ENCODE measurements at regions not wholly inside any gene's neighbourhood (a gene's known extent, or its start where the extent isn't known, plus 50 kb on each side); places are given as distances from the start of the nearest gene placed in this dataset.

DNA sequence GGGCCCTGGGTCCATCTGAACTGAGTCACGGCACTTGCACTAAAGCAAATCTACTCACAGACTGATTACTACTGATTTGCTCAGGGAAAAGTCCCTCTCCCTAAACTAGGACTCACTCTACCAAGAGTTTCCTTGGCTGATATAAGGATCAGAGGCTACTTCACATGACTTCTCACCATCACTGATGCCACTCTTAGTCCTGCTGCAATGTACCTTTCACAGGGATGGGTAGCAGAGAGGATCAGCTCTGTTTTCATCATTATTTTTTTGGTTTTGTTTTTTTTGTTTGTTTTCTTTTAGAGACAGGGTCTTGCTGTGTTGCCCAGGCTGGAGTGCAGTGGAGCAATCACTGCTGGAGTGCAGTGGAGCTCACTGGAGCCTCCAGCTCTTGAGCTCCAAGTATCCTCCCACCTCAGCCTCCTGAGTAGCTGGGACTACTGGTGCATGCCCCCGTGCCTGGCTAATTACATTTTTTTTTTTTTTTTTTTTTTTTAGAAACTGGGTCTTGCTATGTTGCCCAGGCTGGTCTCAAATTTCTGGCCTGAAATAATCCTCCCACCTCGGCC, 200.6 kb downstream of the JCAD start:
- in situ Hi-C loops (cut with HindIII; ENCODE audit: low sequenced_read_pairs), result no loop called here

DNA sequence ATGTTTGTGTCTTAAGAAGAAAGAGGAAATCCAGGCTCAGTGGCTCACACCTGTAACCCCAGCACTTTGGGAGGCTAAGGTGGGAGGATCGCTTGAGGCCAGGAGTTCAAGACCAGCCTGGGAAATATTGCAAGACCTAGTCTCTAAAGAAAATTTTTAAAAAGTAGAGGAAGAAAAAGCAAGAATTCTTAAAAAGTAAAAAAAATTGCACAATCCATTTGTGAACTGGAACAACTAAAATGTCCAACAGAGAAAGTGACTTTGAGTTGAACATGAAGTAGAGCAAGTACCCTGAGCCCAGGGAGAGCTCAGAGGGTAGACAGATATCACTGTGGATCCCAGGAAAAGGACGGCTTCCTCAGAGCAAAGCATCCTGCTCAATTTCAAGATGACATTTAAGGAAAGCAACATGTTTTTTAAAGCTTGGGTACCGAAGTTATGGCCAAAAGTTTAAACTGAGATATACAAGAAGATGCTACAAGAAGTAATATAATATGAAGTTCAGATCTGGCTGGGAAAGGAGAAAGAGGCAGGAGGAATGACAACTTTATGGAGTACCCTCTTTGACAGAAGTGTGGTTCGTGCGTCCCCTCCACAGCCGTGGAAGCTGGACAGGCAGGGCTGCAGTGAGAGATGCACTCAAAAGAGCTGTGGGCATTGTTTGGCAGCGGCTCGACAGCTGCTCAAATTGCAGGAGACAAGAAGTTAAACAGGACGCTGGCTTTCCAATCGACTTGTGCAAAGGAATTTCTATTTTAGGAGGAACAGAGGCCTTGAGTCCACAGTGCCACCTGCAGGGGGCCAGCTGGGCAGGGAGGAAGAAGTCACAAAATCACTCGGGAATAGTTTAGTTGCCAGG, 201.3 kb downstream of the JCAD start:
- in situ Hi-C loops (cut with HindIII; ENCODE audit: low sequenced_read_pairs), result no loop called here

DNA sequence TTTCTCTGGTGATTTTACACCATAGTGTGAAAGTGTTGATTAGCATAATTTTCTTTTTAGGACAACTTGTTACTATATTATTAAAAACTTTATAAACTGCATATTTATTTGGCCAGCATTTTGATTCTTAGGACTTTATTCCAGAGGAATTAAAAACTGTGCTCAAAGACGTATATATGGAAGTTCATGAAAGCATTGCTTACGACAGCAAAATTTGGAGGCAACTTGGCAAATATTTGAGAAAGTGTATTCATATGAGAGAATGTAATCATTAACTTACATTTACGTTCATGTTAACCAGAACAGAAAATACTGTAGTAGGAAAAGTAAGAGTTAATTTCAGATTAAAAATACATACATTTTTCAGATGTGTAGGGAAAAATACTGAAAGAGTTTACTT, 203.1 kb downstream of the JCAD start:
- in situ Hi-C loops (cut with HindIII; ENCODE audit: low sequenced_read_pairs), result no loop called here

DNA sequence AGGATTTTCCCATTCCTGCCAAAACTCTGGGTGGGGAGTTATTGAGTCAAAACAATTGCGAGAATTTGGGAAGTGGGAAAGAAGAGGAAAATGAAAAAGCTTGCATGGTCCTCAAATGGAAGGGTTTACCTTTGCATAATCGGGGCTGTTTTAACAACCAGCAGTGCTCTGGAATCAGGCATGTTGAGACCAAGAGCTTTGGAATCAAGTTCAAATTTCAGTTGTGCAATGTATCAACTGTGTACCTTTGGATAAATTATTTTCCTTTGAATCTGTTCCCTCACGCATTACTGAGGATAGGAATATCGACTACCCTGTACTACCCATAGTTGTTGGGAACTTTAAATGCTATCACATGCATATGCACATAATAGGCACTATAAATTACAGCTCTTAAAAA, 205.5 kb downstream of the JCAD start:
- in situ Hi-C loops (cut with HindIII; ENCODE audit: low sequenced_read_pairs), result loop anchor here (5.0 kb wide), 1 partner anchor 52 kb away; no protein-coding TSS in a partner anchor

DNA sequence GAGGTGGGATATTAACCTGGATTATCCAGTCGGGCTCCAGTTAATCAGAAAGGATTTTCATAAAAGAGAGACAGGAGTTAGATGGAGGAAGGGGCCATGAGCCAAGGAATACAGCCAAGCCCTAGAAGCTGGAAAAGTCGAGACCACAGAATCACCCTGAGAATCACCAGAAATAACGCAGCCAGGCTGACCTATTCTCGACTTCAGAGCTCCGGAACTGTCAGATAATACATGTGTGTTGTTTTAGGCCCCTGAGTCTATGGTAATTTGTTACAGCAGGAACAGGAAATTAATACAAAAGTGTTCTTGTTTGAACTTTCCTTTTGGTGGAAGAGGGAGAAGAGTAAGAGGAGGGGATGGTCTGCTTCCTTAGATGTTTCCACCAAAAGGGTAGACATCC, 208.1 kb downstream of the JCAD start:
- in situ Hi-C loops (cut with HindIII; ENCODE audit: low sequenced_read_pairs), result loop anchor here (5.0 kb wide), 1 partner anchor 49 kb away; no protein-coding TSS in a partner anchor

DNA sequence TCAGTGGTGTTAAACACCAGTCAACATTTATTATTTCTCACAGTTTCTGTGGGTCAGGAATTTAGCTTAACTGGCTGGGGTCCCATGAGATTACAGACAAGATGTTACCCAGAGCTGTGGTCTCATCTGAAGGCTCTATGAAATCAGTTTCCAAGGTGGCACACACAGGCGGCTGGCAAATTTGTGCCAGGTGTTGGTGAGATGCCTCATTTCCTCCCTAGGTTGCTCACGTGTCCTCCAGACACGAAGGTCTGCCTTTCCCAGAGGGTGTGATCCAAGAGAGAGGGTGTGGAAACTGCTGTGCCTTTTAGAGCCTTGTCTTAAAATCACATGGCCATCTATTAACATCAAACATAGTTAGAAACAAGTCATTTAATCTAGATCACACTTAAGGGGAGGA, 209.0 kb downstream of the JCAD start:
- in situ Hi-C loops (cut with HindIII; ENCODE audit: low sequenced_read_pairs), result loop anchor here (5.0 kb wide), 1 partner anchor 48 kb away; no protein-coding TSS in a partner anchor

DNA sequence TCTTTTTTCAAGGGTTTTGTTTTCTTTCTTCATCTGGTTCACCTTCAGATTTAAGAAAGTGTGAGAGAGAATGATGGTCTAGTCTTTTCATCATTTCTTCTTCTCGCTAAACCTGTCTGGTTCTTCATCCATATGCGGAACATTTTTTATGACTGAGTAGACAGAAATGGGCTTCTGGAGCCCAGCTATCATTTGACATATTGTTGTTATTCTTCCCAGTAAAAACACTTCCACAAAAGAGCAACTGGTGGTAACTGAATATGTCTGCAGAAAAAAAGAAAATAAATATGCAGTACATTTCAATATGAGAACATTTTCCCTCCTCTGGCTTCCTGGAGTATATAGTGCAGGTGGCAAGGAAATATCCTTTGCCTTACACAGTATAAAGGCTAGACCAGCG, 209.5 kb downstream of the JCAD start:
- in situ Hi-C loops (cut with HindIII; ENCODE audit: low sequenced_read_pairs), result loop anchor here (5.0 kb wide), 1 partner anchor 48 kb away; no protein-coding TSS in a partner anchor

DNA sequence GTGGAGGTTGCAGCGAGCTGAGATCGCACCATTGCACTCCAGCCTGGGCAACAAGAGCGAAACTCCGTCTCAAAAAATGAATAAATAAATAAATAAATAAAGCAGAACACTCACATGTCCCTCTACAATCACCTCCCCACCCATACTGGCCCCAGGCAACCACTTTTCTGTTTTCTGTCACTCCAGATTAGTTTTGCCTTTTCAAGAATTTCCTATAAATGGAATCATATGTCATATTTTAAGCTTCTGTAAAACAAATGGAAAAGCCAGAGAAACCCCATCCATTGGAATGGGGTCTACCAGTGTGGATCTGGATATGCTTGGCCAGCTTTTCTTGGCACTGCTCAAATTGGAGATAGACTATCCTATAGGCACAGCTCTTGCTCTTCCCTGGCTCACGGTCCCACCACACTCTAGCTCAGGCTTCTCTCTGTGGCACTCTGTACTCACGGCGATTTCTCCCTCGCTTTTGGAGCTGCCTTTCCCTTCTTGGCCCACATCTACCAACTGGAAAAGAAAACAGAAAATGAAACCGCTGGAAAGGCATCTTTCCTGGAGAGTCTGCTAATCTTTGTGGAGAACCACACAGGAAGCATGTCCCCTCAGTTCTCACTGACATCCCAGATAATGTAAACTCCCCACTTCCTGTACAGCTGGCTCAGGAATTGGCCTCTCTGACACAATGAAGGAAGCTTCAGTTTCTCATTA, 210.1 kb downstream of the JCAD start:
- in situ Hi-C loops (cut with HindIII; ENCODE audit: low sequenced_read_pairs), result no loop called here

DNA sequence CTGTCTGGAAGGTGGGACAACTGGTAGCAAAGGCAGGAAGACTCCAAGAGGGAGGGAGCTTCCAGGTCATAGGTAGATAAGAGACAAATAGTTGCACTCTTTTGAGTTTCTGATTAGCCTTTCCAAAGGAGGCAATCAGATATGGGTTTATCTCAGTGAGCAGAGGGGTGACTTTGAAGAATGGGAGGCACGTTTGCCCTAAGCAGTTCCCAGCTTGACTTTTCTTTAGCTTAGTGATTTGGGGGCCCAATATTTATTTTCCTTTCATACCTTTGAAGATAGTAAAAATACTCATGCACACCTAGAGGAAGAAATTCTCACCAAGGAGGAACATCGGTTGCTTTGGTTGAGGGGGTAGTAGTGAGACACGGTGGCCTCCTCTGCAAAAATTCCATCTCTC, 212.1 kb upstream of the SVIL start:
- in situ Hi-C loops (cut with HindIII; ENCODE audit: low sequenced_read_pairs), result no loop called here

DNA sequence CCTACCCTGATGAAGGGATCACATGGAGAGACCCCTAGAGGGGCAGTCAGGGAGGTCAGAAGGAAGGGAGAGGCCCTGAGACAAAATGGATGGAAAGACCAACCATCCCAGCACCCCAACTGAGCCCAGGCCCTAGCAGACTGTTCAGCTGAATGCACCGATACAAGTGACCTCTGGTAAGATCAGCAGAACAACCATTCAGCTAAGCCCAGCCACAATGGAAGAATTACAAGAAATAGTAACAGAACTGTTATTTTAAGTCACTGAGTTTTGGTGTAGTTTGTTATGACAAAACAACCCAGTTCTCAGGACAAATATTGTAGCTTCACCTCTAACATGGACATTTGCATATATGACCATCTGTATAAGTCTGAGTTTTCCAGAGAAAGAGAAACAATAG, 210.4 kb upstream of the SVIL start:
- in situ Hi-C loops (cut with HindIII; ENCODE audit: low sequenced_read_pairs), result no loop called here

DNA sequence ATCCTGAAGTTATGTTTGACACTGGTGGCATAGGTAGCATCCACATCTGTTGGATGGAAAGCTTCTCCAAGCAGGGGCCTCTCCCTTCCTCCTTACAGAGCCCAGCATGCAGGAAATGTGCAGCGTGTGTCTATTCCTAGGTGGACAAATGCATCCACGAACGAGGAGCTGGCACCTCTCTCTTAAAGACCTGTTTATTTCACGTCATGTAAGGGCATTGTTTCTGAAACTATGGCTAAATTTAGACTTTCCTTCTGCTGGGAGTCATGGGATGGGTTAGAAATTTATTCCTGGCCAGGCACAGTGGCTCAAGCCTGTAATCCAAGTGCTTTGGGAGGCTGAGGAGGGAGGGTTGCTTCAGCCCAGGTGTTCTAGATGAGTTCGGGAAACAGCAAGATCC, 208.4 kb upstream of the SVIL start:
- in situ Hi-C loops (cut with HindIII; ENCODE audit: low sequenced_read_pairs), result no loop called here

DNA sequence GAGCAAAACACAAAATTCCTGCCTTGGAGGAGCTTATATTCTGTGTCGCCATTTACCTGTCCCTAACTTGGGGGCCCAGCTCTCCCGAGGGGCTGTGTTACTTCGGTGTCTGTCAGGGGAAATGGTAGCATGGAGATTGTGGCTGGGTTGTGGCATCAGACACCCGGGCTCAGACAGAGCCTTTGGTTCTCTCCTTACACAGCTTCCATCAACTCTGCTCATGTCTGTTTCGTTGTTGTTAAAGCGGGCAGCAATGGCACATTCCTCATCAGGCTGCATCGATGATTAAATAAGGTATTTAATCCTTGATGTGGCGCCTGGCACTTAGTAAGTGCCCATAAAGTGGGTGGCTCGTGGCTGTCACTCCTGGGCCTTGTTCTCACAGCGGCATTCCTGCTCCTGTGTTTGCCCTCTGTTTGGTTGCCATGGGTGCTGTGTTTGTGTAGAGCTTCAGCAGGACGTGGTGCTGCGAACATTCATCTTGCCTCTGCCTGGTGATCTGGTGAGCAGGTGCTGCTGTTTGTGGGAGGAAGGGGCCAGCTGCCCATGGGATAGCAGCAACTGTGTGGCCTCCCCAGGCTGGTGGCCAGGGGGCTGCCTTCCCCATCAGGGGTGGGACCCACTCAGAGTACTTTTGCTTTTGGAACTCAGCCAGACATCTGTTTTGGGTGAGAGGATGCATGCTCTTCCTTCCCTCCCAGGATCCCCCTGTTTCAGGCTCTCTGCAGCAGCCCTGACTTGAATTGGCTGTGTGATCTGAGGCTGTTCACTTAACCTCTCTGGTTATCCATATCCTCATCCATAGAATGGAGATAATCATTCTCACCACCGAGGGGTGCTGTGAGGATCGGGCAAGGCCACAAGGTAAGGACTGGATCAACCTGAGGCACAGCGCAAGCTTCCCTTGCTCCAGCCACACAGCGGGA, 207.2 kb upstream of the SVIL start:
- in situ Hi-C loops (cut with HindIII; ENCODE audit: low sequenced_read_pairs), result no loop called here

DNA sequence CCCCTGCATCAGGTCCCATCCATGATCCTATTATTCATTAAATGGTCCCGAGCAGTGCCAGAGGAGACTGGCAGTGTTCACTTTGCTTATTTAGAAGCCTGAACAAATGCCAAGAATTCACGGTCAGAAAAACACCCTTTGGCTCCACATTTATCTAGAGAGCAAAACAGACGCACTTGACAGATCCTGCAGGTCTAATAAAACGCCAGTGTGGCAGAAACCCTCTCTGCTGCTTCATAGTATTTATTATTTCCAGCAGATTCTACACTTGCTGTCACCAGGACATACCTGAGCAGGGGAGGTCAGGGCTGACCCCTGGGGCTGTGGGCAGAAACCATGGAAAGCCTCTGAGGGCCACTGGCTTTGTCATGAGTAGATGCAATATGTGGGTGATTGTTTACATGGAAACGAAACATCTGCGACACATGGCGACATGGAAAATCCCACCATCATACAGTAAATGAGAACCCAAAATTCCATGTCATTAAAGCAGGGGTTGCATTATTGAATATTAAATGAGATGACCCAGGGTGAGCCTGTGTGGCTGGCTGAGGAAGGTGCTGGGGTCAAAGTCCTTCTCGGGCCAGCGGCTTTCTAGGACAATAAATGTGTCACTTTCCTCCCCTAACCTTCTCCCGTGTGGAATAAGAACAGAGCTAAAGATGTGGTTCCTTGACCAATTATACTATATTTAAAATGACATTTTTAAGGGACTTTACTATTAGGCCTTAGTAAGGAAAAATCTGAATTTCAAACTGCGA, 205.9 kb upstream of the SVIL start:
- in situ Hi-C loops (cut with HindIII; ENCODE audit: low sequenced_read_pairs), result no loop called here

DNA sequence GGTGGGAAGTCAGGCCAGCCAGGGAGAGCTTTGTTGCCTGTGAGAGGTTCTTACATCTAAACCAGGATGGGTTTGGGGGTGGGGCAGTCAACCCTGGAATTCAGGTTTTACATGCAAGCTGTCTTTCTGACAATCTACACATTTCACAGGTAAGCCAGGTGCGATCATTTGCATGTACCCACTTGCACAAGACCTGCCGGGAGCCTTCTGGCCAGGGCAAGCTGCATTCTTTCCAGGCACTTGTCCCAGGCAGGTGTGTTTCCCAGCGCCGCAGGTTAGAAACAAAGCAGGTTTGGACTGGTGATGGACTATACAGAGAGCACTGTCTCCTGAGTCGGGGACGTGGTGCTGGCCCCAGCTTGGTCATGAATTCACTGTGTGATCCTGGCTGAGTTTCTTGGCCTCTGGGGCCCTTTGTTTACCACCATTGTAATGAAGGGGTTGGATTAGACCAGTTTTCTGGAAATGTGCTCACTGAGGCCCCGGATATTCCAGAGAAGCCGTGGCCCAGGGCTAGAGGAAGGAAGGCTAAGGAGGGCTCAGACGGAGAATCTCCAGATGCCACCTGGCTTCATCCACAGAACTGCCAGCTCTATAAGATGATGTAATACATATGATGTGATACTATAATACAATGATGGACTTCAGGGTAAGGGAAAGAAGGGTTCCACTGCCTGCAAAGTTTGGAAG, 205.2 kb upstream of the SVIL start:
- in situ Hi-C loops (cut with HindIII; ENCODE audit: low sequenced_read_pairs), result no loop called here

DNA sequence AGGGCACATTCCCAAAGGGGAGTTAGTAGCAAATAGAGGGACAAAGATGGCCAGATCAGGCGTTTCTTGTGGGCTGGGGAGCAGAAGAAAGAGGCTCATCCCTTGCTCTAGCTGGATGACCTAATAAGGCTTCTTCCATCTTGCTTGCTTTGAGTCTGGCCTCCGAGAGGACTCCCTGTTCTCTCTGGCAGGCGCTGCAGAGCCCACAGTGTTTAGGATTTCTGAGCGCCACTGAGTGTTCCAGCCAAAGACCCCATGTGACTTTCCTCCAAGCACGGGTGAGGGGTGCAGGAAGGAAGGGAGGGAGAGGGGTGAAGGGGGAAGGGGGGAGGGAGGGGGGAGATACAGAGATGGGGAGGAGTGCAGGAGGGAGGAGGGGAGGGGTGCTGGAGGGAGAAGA, 203.8 kb upstream of the SVIL start:
- in situ Hi-C loops (cut with HindIII; ENCODE audit: low sequenced_read_pairs), result no loop called here

DNA sequence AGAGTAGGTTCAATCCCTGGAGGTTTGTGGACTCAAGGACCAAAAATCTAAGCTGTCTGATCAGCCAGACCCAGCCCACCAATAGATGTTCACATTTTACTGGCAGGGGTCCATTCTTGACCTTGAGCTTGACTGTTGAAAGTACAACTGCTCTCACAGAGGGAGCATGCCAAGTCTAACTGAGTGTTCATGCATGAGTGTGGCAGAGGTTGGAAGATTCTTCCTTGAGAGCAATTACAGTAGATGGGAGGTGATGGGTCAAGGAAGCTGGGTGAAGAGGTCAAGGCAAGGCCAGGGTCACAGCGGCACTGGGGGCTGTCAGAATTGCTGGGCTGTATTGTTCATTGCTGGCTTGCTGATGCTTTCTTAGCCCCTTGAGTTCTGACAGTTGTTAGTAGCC, 202.8 kb upstream of the SVIL start:
- in situ Hi-C loops (cut with HindIII; ENCODE audit: low sequenced_read_pairs), result no loop called here

DNA sequence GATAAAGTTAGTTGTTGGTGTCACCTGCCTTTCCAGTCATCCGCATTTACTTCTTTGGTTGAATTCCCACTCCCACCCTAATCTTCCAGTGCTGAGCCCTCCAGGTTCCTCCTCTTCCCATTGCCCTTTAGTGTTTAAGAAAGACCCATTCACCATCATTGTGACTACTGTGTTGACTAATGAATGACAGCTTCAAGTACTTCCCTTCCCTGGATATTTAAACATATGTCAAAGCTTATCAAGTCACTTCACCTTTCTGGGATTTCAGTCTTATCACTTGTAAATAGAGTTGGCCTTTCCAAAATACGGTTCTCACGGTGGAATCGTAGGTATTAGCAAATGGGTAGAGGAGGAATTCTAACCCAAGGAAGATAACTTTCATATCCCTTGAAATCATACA, 201.6 kb upstream of the SVIL start:
- in situ Hi-C loops (cut with HindIII; ENCODE audit: low sequenced_read_pairs), result no loop called here

DNA sequence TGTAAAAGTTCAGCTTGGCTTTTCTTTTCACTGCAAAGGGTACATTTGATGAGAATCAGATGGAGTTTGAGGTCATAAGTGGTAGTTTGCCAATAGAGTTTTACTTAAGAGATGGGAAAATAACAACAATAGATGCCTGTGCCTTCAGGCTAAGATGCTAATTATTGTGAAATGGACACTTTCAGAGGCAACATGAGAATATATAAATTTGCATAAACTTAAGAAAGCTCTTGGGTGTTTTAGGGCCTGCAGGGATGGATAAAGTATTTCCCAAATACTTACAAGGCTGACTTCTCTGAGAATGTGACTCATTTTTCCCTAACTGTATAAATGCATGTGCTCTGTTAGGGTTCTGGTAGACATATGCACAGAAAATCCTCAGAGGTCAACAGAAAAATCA, 200.3 kb upstream of the SVIL start:
- in situ Hi-C loops (cut with HindIII; ENCODE audit: low sequenced_read_pairs), result no loop called here

Measured in endothelial cell of hepatic sinusoid (primary cell).